GM21717 (cell line): ENCODE measurements at regions not wholly inside any gene's neighbourhood (a gene's known extent, or its start where the extent isn't known, plus 50 kb on each side); places are given as distances from the start of the nearest gene placed in this dataset.

Experiments used
- ATAC-seq: cut with Tn5 transposase; IDR thresholded peaks from one replicate; pipeline ENCODE4 v1.9.1; 2021; ENCODE audit warnings: mild to moderate bottlenecking, moderate library complexity; ENCODE audit not compliant: unreplicated experiment

- no peak for ATAC-seq
Observed at GRCh38 chr20:6439737-6440442, 317.1 kb upstream of the FERMT1 start.

- no peak for ATAC-seq
Observed at GRCh38 chr20:6434131-6434530, 311.3 kb upstream of the FERMT1 start.

GRCh38 chr20:6430381-6430780 lies 307.6 kb upstream of the FERMT1 start:
- ATAC-seq, result no peak

- no peak for ATAC-seq
Observed at GRCh38 chr20:6426287-6426891, 303.6 kb upstream of the FERMT1 start.

DNA sequence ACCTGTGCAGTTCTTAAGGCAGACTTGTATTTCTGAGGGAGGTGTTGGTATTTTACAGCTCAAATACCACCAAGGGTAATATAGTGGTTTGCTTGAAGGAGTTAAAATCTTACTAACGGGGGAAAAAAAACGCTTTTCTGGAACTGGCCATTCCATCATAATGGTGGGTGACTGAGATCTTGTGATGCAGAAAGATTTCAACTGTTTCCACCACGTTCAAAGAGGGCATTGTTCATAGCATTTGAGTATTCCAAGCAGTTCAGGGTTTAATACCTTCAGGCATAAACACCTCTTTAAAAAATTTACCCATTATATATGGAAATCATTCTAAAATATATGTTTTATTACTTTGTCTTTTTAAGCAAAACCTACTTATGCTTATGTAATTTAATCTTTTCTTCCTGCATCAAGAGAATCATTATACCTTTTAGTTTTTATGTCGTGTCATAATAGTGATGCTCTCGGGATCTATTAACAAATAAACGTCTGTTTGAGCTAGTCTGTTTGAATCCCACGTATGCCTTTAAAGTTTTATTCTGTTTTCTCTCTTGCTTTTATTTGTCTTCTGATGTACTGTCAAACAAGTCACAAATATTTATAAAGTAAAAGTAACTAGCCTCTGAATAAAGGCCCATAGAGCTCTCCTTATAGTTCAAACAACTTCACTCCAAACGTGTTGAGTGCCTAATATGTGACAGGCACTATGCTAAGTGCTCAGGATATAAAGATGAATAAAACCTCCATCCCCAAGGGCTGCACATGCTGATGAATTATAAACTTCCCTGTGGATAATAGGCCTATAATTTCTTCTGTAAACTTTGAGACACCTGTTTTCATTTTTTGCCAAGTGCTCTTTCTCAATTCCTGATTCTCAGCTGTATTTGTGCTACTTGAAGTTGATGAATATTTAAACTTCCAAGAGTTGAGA lies 298.8 kb upstream of the FERMT1 start:
- ATAC-seq, result no peak

GRCh38 chr20:6420336-6420735 lies 297.5 kb upstream of the FERMT1 start:
- ATAC-seq, result no peak

DNA sequence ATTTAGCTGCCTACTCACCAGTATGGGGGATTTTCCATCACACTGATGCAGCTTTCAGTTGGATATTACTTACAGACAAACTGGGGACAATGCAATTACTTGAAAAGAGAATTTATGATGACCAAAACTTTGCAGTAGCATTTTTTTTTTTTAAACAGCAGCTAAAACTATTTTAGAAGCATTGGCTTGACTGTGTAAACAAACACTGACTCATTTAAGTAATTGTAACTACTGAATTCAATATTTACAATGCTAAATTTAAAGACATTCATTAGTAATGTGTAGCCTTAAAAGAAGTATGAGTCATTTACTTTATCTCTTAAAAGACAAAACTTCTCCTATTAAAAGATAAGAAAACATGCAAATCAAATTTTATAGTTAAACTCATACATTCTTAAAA lies 295.9 kb upstream of the FERMT1 start:
- ATAC-seq, result no peak

DNA sequence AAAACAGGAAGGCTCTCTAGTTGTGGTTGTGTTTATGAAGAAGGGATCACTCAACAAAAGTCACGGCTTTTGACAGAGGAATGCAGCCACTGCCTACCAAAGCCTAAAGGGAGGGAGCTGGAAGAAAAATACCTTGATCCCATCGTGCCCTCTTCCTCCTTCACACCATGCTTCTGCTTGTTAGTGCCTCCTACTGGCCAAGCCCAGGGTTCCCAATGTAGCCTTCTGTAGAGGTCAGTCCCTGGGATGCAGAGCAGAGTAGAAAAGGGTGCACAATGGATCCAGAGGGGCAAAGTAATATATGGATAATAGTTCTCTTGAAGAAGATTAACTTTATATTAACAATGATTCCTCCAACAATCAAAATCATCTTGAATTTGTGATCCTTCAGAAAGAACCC lies 293.5 kb upstream of the FERMT1 start:
- ATAC-seq, result no peak

GRCh38 chr20:6411651-6412050 lies 288.8 kb upstream of the FERMT1 start:
- no peak for ATAC-seq

DNA sequence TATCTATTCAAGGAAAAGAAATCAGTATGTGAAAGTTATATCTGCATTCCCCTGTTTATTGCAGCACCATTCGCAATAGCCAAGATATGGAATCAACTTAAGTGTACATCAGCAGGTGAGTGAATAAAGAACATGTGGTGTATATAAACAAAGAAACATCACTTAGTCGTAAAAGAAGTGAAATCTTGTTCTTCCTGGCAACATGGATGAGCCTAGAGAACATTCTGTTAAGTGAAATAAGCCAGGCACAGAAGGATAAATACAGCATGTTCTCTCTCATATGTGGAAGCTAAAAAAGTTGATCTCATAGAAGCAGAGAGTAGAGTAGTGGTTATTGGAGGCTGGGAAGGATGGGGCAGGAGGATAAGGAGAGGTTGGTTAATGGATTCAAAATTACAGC lies 287.9 kb upstream of the FERMT1 start:
- no peak for ATAC-seq

DNA sequence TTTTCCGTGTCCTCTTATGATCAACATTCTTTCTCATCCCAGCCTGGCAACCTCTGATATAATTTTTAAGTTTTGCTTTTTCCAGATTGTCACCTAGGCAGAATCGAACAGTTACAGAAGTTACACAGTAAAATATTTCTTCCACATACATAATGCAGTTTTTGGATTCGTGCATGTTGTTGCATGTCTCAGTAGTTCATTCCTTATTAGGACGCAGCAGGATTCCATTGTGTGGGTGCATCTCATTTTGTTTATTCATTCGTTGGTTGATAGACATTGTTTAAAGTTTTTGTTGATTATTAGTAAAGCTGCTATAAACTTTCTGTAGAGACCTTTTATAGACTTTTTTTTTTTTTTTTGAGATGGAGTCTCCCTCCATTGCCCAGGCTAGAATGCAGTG lies 284.3 kb upstream of the FERMT1 start:
- no peak for ATAC-seq

GRCh38 chr20:6401893-6402557 lies 279.2 kb upstream of the FERMT1 start:
- ATAC-seq, result no peak

GRCh38 chr20:6397115-6397514 lies 274.3 kb upstream of the FERMT1 start:
- ATAC-seq, result no peak

GRCh38 chr20:6395695-6396094 lies 272.9 kb upstream of the FERMT1 start:
- ATAC-seq, result no peak

GRCh38 chr20:6388671-6389197 lies 265.9 kb upstream of the FERMT1 start:
- no peak for ATAC-seq

DNA sequence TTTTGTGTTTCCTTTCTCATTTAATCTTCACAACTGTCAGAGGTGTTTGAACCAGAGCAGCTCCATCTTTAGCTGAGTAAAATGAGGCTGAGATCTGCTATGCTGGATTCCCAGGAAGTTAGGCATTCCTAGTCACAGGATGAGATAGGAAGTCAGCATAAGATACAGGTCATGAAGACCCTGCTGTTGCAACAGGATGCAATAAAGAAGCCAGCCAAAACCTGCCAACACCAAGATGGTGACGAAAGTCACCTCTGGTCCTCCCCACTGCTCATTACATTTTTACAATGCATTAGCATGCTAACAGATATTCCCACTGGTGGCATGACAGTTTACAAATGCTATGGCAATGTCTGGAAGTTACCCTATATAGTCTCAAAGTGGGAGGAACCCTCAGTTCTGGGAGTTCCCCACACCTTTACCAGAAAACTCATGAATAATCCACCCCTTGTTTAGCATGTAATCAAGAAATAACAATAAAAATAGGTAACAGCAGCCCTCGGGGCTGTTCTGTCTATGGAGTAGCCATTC lies 262.2 kb upstream of the FERMT1 start:
- no peak for ATAC-seq

GRCh38 chr20:6384380-6384779 lies 261.6 kb upstream of the FERMT1 start:
- no peak for ATAC-seq

- ATAC-seq, result no peak
Observed at GRCh38 chr20:6381887-6382286, 259.1 kb upstream of the FERMT1 start.

GRCh38 chr20:6362245-6362644 lies 239.4 kb upstream of the FERMT1 start:
- ATAC-seq, result no peak

- ATAC-seq, result no peak
Observed at GRCh38 chr20:6360766-6361165, 237.9 kb upstream of the FERMT1 start.
